Panc1 (cell line): ENCODE measurements at regions not wholly inside any gene's neighbourhood (a gene's known extent, or its start where the extent isn't known, plus 50 kb on each side); places are given as distances from the start of the nearest gene placed in this dataset.

ENCODE experiments used
- CTCF ChIP-seq: fragments of 450-650 bp; IDR thresholded peaks from 2 replicates; pipeline ENCODE4 v1.5.1; 2017; ENCODE audit warnings: mild to moderate bottlenecking
- POLR2AphosphoS5 ChIP-seq: IDR thresholded peaks from 2 replicates; pipeline ENCODE4 v1.6.1; 2012; ENCODE audit warnings: mild to moderate bottlenecking, low read depth, low read length, moderate library complexity

- TF ChIP-seq CTCF (no peak), POLR2AphosphoS5 (no peak)
Observed at GRCh38 chr5:14928661-14929060, 57.1 kb upstream of the ANKH start.
